HUES48 (cell line): ENCODE measurements at regions not wholly inside any gene's neighbourhood (a gene's known extent, or its start where the extent isn't known, plus 50 kb on each side); places are given as distances from the start of the nearest gene placed in this dataset.
A peak's percentile ranks its signal among the peaks of the same experiment; 100 is the strongest.
"Not testable (repeated sequence)": the region's sequence is repeated elsewhere in the genome, so short reads cannot be mapped to it uniquely, and the experiment has no call there.

Source experiments
- H3K27ac ChIP-seq: one replicate; pipeline ENCODE4 v1.7.0; 2013; ENCODE audit warnings: low read depth, low read length, inconsistent platforms
- H3K27me3 ChIP-seq: 2 replicates; pipeline ENCODE4 v1.6.1; 2013; ENCODE audit warnings: mild to moderate bottlenecking, low read length; ENCODE audit not compliant: control insufficient read depth, insufficient read depth
- H3K36me3 ChIP-seq: 2 replicates; pipeline ENCODE4 v1.6.1; 2013; ENCODE audit warnings: low read length; ENCODE audit not compliant: control insufficient read depth, insufficient read depth
- H3K4me1 ChIP-seq: 2 replicates; pipeline ENCODE4 v1.6.1; 2013; ENCODE audit warnings: mild to moderate bottlenecking, low read length; ENCODE audit not compliant: control insufficient read depth, insufficient read depth
- H3K4me3 ChIP-seq: 2 replicates; pipeline ENCODE4 v1.5.1; 2013; ENCODE audit warnings: mild to moderate bottlenecking, low read depth, low read length
- H3K9ac ChIP-seq: 2 replicates; pipeline ENCODE4 v1.6.1; 2013; ENCODE audit warnings: mild to moderate bottlenecking, low read depth, low read length, moderate library complexity
- H3K9me3 ChIP-seq: 2 replicates; pipeline ENCODE4 v1.6.1; 2013; ENCODE audit warnings: low read length; ENCODE audit not compliant: control insufficient read depth, insufficient read depth

DNA sequence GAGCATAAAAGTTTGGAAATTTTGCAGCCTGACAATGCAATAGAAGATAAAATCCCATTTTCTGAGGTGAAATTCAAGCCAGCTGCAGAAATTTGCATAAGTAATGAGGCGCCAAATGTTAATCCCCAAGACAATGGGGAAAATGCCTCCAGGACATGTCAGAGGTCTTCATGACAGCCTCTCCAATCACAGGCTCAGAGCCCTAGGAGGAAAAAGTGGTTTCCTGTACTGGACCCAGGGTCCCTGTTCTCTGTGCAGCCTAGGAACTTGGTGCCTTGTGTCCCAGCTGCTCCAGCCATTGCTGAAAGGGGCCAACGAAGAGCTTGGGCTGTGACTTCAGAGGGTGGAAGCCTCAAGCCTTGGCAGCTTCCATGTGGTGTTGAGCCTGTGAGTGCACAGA is 1218.1 kb downstream of the GALC start:
- Histone ChIP-seq H3K4me3 (no peak overlapping the region), H3K9ac (no peak overlapping the region), H3K36me3 (no peaks in the 10 kb centered on the region), H3K4me1 (no peaks in the 10 kb centered on the region), H3K27me3 (no peaks in the 10 kb centered on the region), H3K9me3 (no peaks in the 10 kb centered on the region; the same call in 1 of the 2 replicates), H3K27ac (no peak overlapping the region)

DNA sequence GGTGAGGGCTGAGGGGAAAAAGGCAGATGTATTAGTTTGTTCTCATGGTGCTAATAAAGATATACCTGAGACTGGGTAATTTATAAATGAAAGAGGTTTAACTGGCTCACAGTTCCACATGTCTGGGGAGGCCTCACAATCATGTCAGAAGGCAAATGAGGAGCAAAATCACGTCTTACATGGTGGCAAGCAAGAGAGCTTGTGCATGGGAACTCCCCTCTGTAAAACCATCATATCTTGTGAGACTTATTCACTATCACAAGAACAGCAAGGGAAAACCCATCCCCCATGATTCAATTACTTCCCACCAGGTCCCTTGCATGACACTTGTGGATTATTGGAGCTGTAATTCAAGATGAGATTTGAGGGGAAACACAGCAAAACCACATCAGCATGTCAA is 1220.9 kb downstream of the GALC start:
- H3K36me3 ChIP-seq = no peaks in the 10 kb centered on the region
- no peaks in the 10 kb centered on the region; the same call in 1 of the 2 replicates for H3K9me3 ChIP-seq
- no peak overlapping the region for H3K9ac ChIP-seq
- H3K27ac ChIP-seq = no peak overlapping the region
- peaks cover 4% of the 10 kb centered on the region; the same call in 1 of the 2 replicates for H3K4me1 ChIP-seq
- no peaks in the 10 kb centered on the region for H3K27me3 ChIP-seq
- H3K4me3 ChIP-seq = no peak overlapping the region

DNA sequence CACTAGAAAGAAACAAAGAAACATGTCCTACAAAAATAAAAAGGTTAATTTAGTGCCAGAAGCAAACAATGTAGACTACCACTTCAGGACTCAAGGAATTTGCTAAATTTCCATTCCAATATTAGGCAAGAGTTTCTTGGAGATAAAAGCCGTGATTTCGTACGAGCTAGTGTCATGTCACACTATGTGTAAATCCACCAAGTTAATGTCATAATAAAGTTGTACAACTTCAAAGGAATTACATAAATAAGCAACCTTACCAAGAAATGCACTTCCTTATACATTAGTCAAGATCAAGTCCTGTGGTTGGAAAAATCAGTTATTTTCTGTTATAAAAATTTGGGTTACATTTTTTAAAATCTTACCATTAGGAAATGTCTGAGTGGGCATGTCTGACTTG is 1222.8 kb downstream of the GALC start:
- Histone ChIP-seq H3K27me3 (no peaks in the 10 kb centered on the region), H3K36me3 (no peaks in the 10 kb centered on the region), H3K9me3 (no peaks in the 10 kb centered on the region), H3K27ac (no peak overlapping the region), H3K9ac (no peak overlapping the region), H3K4me3 (no peak overlapping the region), H3K4me1 (peaks cover 4% of the 10 kb centered on the region; the same call in 1 of the 2 replicates)

DNA sequence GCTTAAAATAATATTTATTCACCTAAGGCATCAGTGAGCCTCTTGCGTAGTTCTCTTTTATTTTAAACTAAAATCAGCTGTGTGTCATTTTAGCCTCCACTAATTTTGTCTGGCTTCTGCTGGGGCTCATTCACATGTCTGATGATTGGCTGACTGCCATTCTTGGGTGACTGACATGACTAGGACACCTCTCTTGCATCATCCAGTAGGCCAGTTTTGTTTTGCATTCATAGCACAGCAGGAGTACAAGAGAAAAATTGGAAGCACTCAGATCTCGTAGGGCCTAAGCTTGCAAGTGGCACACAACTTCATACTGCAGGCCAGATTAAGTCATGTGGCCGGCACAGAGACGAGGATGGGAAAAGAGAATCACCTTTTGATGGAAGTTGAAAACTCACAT is 1226.5 kb downstream of the GALC start:
- H3K9me3 ChIP-seq = no peaks in the 10 kb centered on the region
- H3K36me3 ChIP-seq = no peaks in the 10 kb centered on the region
- peaks cover 4% of the 10 kb centered on the region; the same call in 1 of the 2 replicates for H3K4me1 ChIP-seq
- H3K27me3 ChIP-seq = no peaks in the 10 kb centered on the region
- no peak overlapping the region for H3K27ac ChIP-seq
- H3K9ac ChIP-seq = no peak overlapping the region
- no peak overlapping the region for H3K4me3 ChIP-seq

DNA sequence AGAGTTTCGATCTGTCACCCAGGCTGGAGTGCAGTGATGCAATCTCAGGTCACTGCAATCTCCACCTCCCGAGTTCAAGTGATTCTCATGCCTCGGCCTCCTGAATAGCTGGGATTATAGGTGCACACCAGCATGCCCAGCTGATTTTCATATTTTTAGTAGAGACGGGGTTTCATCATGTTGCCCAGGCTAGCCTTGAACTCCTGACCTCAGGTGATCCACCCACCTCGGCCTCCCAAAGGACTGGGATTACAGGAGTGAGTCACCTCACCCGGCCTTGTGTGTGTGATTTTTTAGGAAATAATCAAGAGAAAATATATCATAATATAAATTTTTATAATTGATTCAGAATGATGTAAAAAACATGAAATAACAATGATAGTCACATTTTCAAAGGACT is 1231.4 kb downstream of the GALC start:
- Histone ChIP-seq H3K4me1 (no peaks in the 10 kb centered on the region), H3K9ac (no peak overlapping the region), H3K27me3 (no peaks in the 10 kb centered on the region), H3K9me3 (no peaks in the 10 kb centered on the region), H3K4me3 (no peak overlapping the region), H3K27ac (no peak overlapping the region), H3K36me3 (no peaks in the 10 kb centered on the region)

DNA sequence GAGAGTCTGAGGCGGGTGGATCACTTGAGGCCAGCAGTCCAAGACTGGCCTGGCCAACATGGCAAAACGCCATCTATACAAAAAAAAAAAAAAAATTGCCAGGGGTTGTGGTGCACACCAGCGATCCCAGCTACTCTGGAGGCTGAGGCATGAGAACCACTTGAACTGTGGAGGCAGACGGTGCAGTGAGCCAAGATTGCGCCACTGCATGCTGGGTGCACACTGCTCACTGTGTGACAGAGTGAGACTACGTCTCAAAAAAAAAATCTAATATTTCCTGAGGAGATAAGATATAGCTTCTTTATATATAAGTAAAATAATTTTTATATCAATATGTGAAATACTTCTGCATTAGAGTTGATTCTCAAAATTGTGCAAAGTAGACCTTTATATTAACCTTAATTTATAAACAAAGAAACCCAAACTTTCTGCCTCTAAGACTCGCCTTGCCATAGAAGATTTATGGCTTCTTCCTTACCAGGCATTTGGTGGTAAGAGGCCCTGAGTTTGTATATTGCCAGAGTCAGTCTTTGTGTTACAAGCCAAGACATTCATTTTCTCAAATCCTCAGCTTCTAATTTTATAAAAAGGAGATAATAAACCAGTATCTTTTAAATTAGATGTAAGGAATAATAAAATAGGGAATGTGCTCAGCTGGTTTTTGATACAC is 1226.7 kb downstream of the FLRT2 start:
- H3K4me3 ChIP-seq = no peak overlapping the region
- no peaks in the 10 kb centered on the region for H3K27me3 ChIP-seq
- peaks cover 7% of the 10 kb centered on the region; the same call in 1 of the 2 replicates for H3K9me3 ChIP-seq
- no peak overlapping the region for H3K27ac ChIP-seq
- no peaks in the 10 kb centered on the region for H3K4me1 ChIP-seq
- no peak overlapping the region for H3K9ac ChIP-seq
- H3K36me3 ChIP-seq = no peaks in the 10 kb centered on the region

DNA sequence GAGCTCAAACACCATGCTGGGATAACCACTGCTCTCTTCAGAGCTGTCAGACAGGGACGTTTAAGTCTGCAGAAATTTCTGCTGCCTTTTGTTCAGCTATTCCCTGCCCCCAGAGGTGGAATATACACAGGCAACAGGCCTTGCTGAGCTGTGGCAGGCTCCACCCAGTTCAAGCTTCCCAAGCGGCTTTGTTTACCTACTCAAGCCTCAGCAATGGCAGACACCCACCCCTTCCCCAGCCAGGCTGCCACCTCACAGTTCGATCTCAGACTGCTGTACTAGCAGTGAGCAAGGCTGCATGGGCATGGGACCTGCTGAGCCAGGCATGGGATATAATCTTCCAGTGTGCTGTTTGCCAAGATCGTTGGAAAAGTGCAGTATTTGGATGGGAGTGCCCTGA is 1220.5 kb downstream of the FLRT2 start:
- H3K9ac ChIP-seq, H3K27ac ChIP-seq, H3K9me3 ChIP-seq, H3K27me3 ChIP-seq, H3K36me3 ChIP-seq, H3K4me1 ChIP-seq, H3K4me3 ChIP-seq: not testable (repeated sequence)

DNA sequence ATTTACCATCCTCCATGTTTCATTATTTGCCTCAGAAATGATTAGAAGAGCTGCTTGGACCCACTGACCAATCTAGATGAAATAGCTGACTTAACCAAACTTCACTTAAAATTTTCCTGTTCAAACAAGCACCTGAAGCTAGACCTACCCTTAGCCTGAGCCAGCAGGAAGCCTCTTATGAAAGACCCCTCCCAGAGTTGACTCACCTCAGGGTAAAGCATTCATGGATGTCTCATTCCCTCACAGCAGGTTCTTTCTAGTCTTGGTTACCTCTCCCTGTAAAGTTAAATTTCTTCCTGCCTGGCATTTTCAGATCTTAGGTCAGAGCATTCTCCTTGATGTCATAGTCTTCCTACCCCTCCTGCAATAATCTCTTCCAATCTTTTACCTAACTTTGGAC is 1209.8 kb downstream of the FLRT2 start:
- Histone ChIP-seq H3K9me3 (no peaks in the 10 kb centered on the region), H3K27ac (peak overlapping the region; percentile 74), H3K27me3 (no peaks in the 10 kb centered on the region), H3K9ac (no peak overlapping the region), H3K4me3 (no peak overlapping the region), H3K4me1 (peaks cover 18% of the 10 kb centered on the region), H3K36me3 (no peaks in the 10 kb centered on the region)

DNA sequence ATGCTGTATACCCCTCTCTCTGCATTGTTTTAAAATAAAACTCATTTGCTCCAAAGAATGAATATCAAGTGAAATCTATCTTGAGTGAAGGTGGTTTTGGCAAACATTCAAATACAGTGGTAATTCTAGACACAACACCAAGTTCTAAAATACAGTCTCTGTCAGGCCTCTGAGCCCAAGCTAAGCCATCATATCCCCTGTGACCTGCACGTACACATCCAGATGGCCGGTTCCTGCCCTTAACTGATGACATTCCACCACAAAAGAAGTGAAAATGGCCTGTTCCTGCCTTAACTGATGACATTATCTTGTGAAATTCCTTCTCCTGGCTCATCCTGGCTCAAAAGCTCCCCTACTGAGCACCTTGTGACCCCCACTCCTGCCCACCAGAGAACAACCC is 1201.5 kb downstream of the FLRT2 start:
- H3K4me3 ChIP-seq, H3K27me3 ChIP-seq, H3K36me3 ChIP-seq, H3K4me1 ChIP-seq, H3K27ac ChIP-seq, H3K9ac ChIP-seq, H3K9me3 ChIP-seq: not testable (repeated sequence)

DNA sequence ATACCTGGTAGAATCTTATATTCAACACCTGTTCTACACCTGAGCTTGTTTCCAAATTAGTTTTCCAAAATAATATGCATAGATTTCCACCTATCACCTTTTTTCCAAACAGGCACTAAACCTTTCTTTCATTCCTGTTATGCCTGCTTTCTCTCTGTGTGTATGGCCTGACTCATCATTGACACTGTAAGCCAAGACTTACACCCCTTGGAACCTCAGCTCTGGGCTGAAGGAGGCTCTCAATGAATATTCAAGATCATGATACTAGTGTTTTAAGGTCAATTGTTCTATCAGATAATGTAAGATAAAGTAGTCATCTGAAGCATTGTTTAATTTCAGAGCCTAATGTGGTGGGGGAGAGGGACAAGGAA is 1193.3 kb downstream of the FLRT2 start:
- Histone ChIP-seq H3K9me3 (no peaks in the 10 kb centered on the region), H3K27me3 (no peaks in the 10 kb centered on the region), H3K4me3 (no peak overlapping the region), H3K9ac (no peak overlapping the region), H3K36me3 (no peaks in the 10 kb centered on the region), H3K27ac (no peak overlapping the region), H3K4me1 (no peaks in the 10 kb centered on the region)

DNA sequence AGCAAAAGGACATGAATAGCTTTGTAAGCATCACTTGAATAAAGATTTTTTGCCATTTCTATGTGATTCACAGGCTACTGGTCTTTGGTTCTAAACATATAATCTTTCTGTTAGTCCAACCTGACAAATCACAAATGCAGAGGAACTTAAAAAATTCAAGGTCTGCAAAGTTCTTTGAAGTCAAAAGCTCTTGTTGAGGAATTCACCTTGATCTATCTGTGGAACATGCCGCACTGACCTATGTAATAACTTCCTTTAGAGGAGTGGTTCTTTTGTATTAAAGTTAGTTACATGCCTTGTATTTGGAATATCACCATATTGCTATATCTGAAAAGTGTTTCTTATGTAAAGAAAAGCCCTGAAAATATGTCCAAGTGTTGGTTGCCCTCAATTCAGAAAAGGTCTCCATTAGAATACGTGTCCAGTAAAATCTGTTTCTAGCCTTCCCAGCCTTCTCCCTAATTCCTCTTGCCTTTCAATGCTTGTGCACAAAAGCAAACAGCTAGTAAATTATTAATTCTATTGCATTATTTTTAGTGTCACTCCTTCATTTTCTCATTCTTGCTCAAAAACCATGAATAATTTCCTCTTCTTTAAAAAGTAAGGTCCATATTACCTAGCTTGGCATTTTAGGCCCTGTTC is 1192.8 kb downstream of the FLRT2 start:
- Histone ChIP-seq H3K4me3 (no peak overlapping the region), H3K27me3 (no peaks in the 10 kb centered on the region), H3K27ac (no peak overlapping the region), H3K36me3 (no peaks in the 10 kb centered on the region), H3K9ac (no peak overlapping the region), H3K9me3 (no peaks in the 10 kb centered on the region), H3K4me1 (no peaks in the 10 kb centered on the region)
